Thyroid gland (tissue), 4 donors: ENCODE measurements at regions not wholly inside any gene's neighbourhood (a gene's known extent, or its start where the extent isn't known, plus 50 kb on each side); places are given as distances from the start of the nearest gene placed in this dataset.

Experiments used
- POLR2A ChIP-seq, 2 donors: fragments of 450-650 bp; IDR thresholded peaks; one replicate each; pipeline ENCODE4 v1.6.1; 2017; ENCODE audit warnings: antibody characterized with exemption in 2 of 2, mild to moderate bottlenecking in 2 of 2, moderate library complexity in 1 of 2
- TF ChIP-seq, protein P1 (sequence below), 6 experiments: fragments of 200-600 bp in 3 of 6; fragments of 450-650 bp in 3 of 6; sonication (generic) in 3 of 6; IDR thresholded peaks; one replicate each; pipeline ENCODE4 v1.5.1; 2016 to 2019; ENCODE audit warnings: antibody characterized with exemption in 6 of 6, mild to moderate bottlenecking in 2 of 6, inconsistent platforms in 1 of 6, moderate library complexity in 1 of 6

DNA sequence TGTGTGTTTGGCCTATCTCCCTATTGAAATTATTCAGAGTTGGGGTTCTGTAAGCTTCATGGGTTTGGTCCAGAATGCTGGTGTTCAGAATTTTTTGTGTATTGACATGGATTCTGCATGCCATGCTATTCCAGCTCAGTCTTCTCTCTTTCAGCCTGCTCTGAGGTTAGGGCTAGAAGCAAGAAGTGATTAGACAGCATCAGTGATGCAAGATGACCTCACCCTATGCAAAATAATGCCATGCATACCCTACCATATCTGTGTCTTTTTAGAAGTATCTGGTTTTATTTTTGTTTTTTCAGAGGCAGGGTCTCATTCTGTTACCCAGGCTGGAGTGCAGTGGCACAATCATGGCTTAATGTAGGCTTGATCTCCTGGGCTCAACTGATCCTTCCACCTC, 175.6 kb upstream of the SKOR2 start:
- TF ChIP-seq, protein P1, sequence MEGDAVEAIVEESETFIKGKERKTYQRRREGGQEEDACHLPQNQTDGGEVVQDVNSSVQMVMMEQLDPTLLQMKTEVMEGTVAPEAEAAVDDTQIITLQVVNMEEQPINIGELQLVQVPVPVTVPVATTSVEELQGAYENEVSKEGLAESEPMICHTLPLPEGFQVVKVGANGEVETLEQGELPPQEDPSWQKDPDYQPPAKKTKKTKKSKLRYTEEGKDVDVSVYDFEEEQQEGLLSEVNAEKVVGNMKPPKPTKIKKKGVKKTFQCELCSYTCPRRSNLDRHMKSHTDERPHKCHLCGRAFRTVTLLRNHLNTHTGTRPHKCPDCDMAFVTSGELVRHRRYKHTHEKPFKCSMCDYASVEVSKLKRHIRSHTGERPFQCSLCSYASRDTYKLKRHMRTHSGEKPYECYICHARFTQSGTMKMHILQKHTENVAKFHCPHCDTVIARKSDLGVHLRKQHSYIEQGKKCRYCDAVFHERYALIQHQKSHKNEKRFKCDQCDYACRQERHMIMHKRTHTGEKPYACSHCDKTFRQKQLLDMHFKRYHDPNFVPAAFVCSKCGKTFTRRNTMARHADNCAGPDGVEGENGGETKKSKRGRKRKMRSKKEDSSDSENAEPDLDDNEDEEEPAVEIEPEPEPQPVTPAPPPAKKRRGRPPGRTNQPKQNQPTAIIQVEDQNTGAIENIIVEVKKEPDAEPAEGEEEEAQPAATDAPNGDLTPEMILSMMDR (IDR thresholded peaks at IDR 0.05): no peak
- no peak for TF ChIP-seq POLR2A (IDR thresholded peaks at IDR 0.05)
